ENCODE measurements at regions not wholly inside any gene's neighbourhood (a gene's known extent, or its start where the extent isn't known, plus 50 kb on each side); places are given as distances from the start of the nearest gene placed in this dataset.

GRCh38 chr13:111568290-111568689 is 247.8 kb downstream of the TEX29 start:
- TF ChIP-seq USF1 (IDR thresholded peaks at IDR 0.05; ENCODE audit: borderline replicate concordance, low read depth) (no peak), REST (IDR thresholded peaks at IDR 0.05; ENCODE audit: low read depth, low read length) (no peak), EP300 (IDR thresholded peaks at IDR 0.05; ENCODE audit: borderline replicate concordance in 1 of 2, low read depth in 1 of 2, low read length in 1 of 2) (no peak), IRF3 (IDR thresholded peaks at IDR 0.05; ENCODE audit: low read depth, low read length) (no peak), CTCF (IDR thresholded peaks at IDR 0.05) (no peak), ELF1 (IDR thresholded peaks at IDR 0.05) (no peak), POLR2AphosphoS5 (IDR thresholded peaks at IDR 0.05; ENCODE audit: low read depth, low read length) (no peak)

Data from SK-N-SH (cell line).